H9 (cell line): ENCODE measurements at regions not wholly inside any gene's neighbourhood (a gene's known extent, or its start where the extent isn't known, plus 50 kb on each side); places are given as distances from the start of the nearest gene placed in this dataset.

Experiments
- DNase-seq: peaks from one replicate; pipeline ENCODE4 v3.0.0-alpha.2; 2017
- H2AFZ ChIP-seq: one replicate; pipeline ENCODE4 v1.6.1; 2013; ENCODE audit warnings: mild to moderate bottlenecking, low read length, control low read depth, moderate library complexity
- H2AK5ac ChIP-seq: 2 replicates; pipeline ENCODE4 v1.6.1; 2013; ENCODE audit warnings: low read length, control low read depth, mixed read lengths; ENCODE audit not compliant: insufficient read length
- H2BK120ac ChIP-seq: one replicate; pipeline ENCODE4 v1.6.1; 2013; ENCODE audit warnings: low read depth, mild to moderate bottlenecking, low read length, control low read depth, inconsistent platforms; ENCODE audit not compliant: poor library complexity, severe bottlenecking
- H2BK12ac ChIP-seq: 2 replicates; pipeline ENCODE4 v1.6.1; 2013; ENCODE audit warnings: low read length, control low read depth, mixed read lengths, low read depth; ENCODE audit not compliant: insufficient read length
- H2BK15ac ChIP-seq: 2 replicates; pipeline ENCODE4 v1.6.1; 2013; ENCODE audit warnings: low read depth, low read length, control low read depth
- H2BK20ac ChIP-seq: one replicate; pipeline ENCODE4 v1.6.1; 2013; ENCODE audit warnings: low read depth, mild to moderate bottlenecking, low read length, control low read depth, inconsistent platforms; ENCODE audit not compliant: poor library complexity, severe bottlenecking
- H2BK5ac ChIP-seq: 2 replicates; pipeline ENCODE4 v1.6.1; 2013; ENCODE audit warnings: low read length, control low read depth, mixed read lengths; ENCODE audit not compliant: insufficient read length
- H3K14ac ChIP-seq: 2 replicates; pipeline ENCODE4 v1.6.1; 2013; ENCODE audit warnings: low read length, control low read depth; ENCODE audit not compliant: insufficient read depth
- H3K18ac ChIP-seq: 2 replicates; pipeline ENCODE4 v1.6.1; 2013; ENCODE audit warnings: low read depth, mild to moderate bottlenecking, mixed read lengths, low read length, control low read depth; ENCODE audit not compliant: insufficient read length
- H3K23ac ChIP-seq: 2 replicates; pipeline ENCODE4 v1.6.1; 2013; ENCODE audit warnings: low read length, control low read depth, mixed read lengths, low read depth; ENCODE audit not compliant: insufficient read length
- H3K23me2 ChIP-seq: 2 replicates; pipeline ENCODE4 v1.6.1; 2013; ENCODE audit warnings: low read depth, mild to moderate bottlenecking, mixed read lengths, low read length, control low read depth; ENCODE audit not compliant: insufficient read length, poor library complexity, severe bottlenecking
- H3K27ac ChIP-seq: 2 replicates; pipeline ENCODE4 v1.5.1; 2013; ENCODE audit warnings: low read length, control low read depth, mixed read lengths, low read depth; ENCODE audit not compliant: insufficient read length
- H3K27me3 ChIP-seq: 2 replicates; pipeline ENCODE4 v1.6.1; 2013; ENCODE audit warnings: low read length, control low read depth, inconsistent platforms; ENCODE audit not compliant: insufficient read depth
- H3K4ac ChIP-seq: 2 replicates; pipeline ENCODE4 v1.6.1; 2013; ENCODE audit warnings: low read depth, mild to moderate bottlenecking, control low read depth, inconsistent platforms, low read length, moderate library complexity
- H3K4me1 ChIP-seq: 2 replicates; pipeline ENCODE4 v1.6.1; 2013; ENCODE audit warnings: low read length, control low read depth, inconsistent platforms; ENCODE audit not compliant: insufficient read depth
- H3K4me2 ChIP-seq: 2 replicates; pipeline ENCODE4 v1.6.1; 2013; ENCODE audit warnings: low read length, control low read depth, mixed read lengths; ENCODE audit not compliant: insufficient read length, insufficient read depth
- H3K56ac ChIP-seq: 2 replicates; pipeline ENCODE4 v1.6.1; 2013; ENCODE audit warnings: low read depth, mild to moderate bottlenecking, mixed read lengths, low read length, control low read depth; ENCODE audit not compliant: insufficient read length
- H3K79me1 ChIP-seq: 2 replicates; pipeline ENCODE4 v1.6.1; 2013; ENCODE audit warnings: low read depth, mild to moderate bottlenecking, moderate library complexity, low read length, control low read depth, inconsistent platforms; ENCODE audit not compliant: insufficient read depth, poor library complexity, severe bottlenecking
- H3K79me2 ChIP-seq: 2 replicates; pipeline ENCODE4 v1.6.1; 2013; ENCODE audit warnings: low read length, control low read depth, inconsistent platforms; ENCODE audit not compliant: insufficient read depth
- H3K9ac ChIP-seq: 2 replicates; pipeline ENCODE4 v1.6.1; 2013; ENCODE audit warnings: low read length, control low read depth, mixed read lengths; ENCODE audit not compliant: insufficient read length; ENCODE audit errors: extremely low read depth
- H3K9me3 ChIP-seq: one replicate; pipeline ENCODE4 v1.6.1; 2013; ENCODE audit warnings: low read depth, low read length, inconsistent platforms; ENCODE audit not compliant: control insufficient read depth
- H3T11ph ChIP-seq: one replicate; pipeline ENCODE4 v1.6.1; 2013; ENCODE audit warnings: mild to moderate bottlenecking, low read length, control low read depth, inconsistent platforms
- H4K20me1 ChIP-seq: one replicate; pipeline ENCODE4 v1.6.1; 2013; ENCODE audit not compliant: control insufficient read depth, insufficient read length, insufficient read depth
- H4K5ac ChIP-seq: 2 replicates; pipeline ENCODE4 v1.6.1; 2013; ENCODE audit warnings: low read depth, mild to moderate bottlenecking, mixed read lengths, low read length, control low read depth; ENCODE audit not compliant: insufficient read length
- H4K8ac ChIP-seq: replicated peaks from 2 replicates; pipeline ENCODE4 v1.6.1; 2013; ENCODE audit warnings: low read length, control low read depth, mixed read lengths, low read depth; ENCODE audit not compliant: insufficient read length
- H4K91ac ChIP-seq: 2 replicates; pipeline ENCODE4 v1.6.1; 2013; ENCODE audit warnings: low read depth, mild to moderate bottlenecking, moderate library complexity, mixed read lengths, low read length, control low read depth; ENCODE audit not compliant: insufficient read length
- H3K27ac Mint-ChIP-seq, 3 experiments: 2 replicates in 2 of 3; 3 replicates in 1 of 3; pipeline ENCODE4 v1.8.0; 2020 to 2021; ENCODE audit warnings: mixed read lengths in 3 of 3, mild to moderate bottlenecking in 1 of 3, moderate library complexity in 1 of 3
- H3K27me3 Mint-ChIP-seq: 2 replicates; pipeline ENCODE4 v1.8.0; 2021; ENCODE audit warnings: low read depth, mild to moderate bottlenecking, moderate library complexity, mixed read lengths
- H3K36me3 Mint-ChIP-seq, 3 experiments: 2 replicates in 2 of 3; 3 replicates in 1 of 3; pipeline ENCODE4 v1.8.0; 2020 to 2021; ENCODE audit warnings: low read depth in 3 of 3, mixed read lengths in 3 of 3; ENCODE audit not compliant: insufficient read depth in 1 of 3
- H3K4me1 Mint-ChIP-seq, 2 experiments: 2 replicates each; pipeline ENCODE4 v1.8.0; 2020; ENCODE audit warnings: mixed read lengths in 2 of 2
- H3K4me3 Mint-ChIP-seq, 2 experiments: 2 replicates in 1 of 2; 3 replicates in 1 of 2; pipeline ENCODE4 v1.8.0; 2020 to 2021; ENCODE audit warnings: mild to moderate bottlenecking in 2 of 2, mixed read lengths in 2 of 2, moderate library complexity in 1 of 2
- H3K9me3 Mint-ChIP-seq, 2 experiments: 2 replicates in 1 of 2; 3 replicates in 1 of 2; pipeline ENCODE4 v1.8.0; 2020; ENCODE audit warnings: mild to moderate bottlenecking in 2 of 2, mixed read lengths in 2 of 2, moderate library complexity in 1 of 2
- CTCF ChIP-seq: fragments of 200-600 bp; sonication (generic); conservative IDR thresholded peaks from 3 replicates; pipeline ENCODE4 v1.8.0; 2021; ENCODE audit warnings: antibody characterized with exemption, mild to moderate bottlenecking
- WGBS: extraction: QIAGEN DNeasy Blood & Tissue Kit; methylation state at CpG from one replicate; pipeline ENCODE4 v1.1.7; 2013; ENCODE audit warnings: missing lambda C conversion rate, low lambda C conversion rate, mixed read lengths; ENCODE audit not compliant: insufficient read length; ENCODE audit errors: extremely low coverage; 5-methylcytosine and 5-hydroxymethylcytosine counted together

GRCh38 chr12:65566751-65567150, 257.5 kb upstream of the HMGA2 start:
- Mint-ChIP-seq H3K9me3 (0 out of 5 replicates have a peak, but pooled peaks cover 0 to 3% of the 10 kb centered on the region in 2 experiments), H3K27ac (no peak overlapping the region), H3K4me3 (no peak overlapping the region), H3K4me1 (peaks cover 8 to 12% of the 10 kb centered on the region in 2 experiments), H3K36me3 (no peaks in the 10 kb centered on the region), H3K27me3 (no peaks in the 10 kb centered on the region; the same call in 1 of the 2 replicates)
- Histone ChIP-seq H2AFZ (no peak overlapping the region), H3K79me1 (no peaks in the 10 kb centered on the region), H3K56ac (no peak overlapping the region), H3K18ac (no peak overlapping the region), H2BK15ac (no peak overlapping the region), H3K4me2 (no peak overlapping the region), H2BK120ac (no peak overlapping the region), H3K27ac (no peak overlapping the region), H3K9ac (no peak overlapping the region), H2BK5ac (no peak overlapping the region), H3T11ph (no peak overlapping the region), H4K20me1 (no peaks in the 10 kb centered on the region), H2AK5ac (no peak overlapping the region), H3K14ac (no peak overlapping the region), H3K23me2 (no peaks in the 10 kb centered on the region), H3K4ac (no peak overlapping the region), H3K23ac (no peak overlapping the region), H3K4me1 (no peaks in the 10 kb centered on the region), H2BK12ac (no peak overlapping the region), H4K8ac (no peak overlapping the region), H3K9me3 (no peaks in the 10 kb centered on the region), H4K5ac (no peak overlapping the region), H3K79me2 (no peaks in the 10 kb centered on the region), H4K91ac (no peak overlapping the region), H3K27me3 (no peaks in the 10 kb centered on the region), H2BK20ac (no peak overlapping the region)
- no CpG with 5 or more reads among the region's 1 CpG for WGBS
- no peak for DNase-seq
- TF ChIP-seq CTCF: no peak
